ENCODE measurements at regions not wholly inside any gene's neighbourhood (a gene's known extent, or its start where the extent isn't known, plus 50 kb on each side); places are given as distances from the start of the nearest gene placed in this dataset.

- no peak for TF ChIP-seq POLR2A (IDR thresholded peaks at IDR 0.05)
- TF ChIP-seq CTCF (IDR thresholded peaks at IDR 0.05): no peak
Measured at GRCh38 chr2:12479065-12479601, 237.6 kb upstream of the TRIB2 start.
